SK-N-SH (cell line): ENCODE measurements at regions not wholly inside any gene's neighbourhood (a gene's known extent, or its start where the extent isn't known, plus 50 kb on each side); places are given as distances from the start of the nearest gene placed in this dataset.
"Not testable (repeated sequence)": the region's sequence is repeated elsewhere in the genome, so short reads cannot be mapped to it uniquely, and the experiment has no call there.

Experiments
- CTCF ChIA-PET: fragments of 300-600, 350-600 bp; formaldehyde crosslinking; extraction: SDS; loops from one replicate; lab custom pipeline; 2021; lab: Yijun Ruan, JAX
- POLR2A ChIA-PET: fragments of 350-600 bp; sonication (Branson Sonifier 250); formaldehyde crosslinking; extraction: SDS; loops from one replicate; lab custom pipeline; 2020; ENCODE audit warnings: antibody characterized with exemption, inconsistent platforms; lab: Yijun Ruan, JAX
- DNase-seq: peaks from one replicate; pipeline ENCODE4 v3.0.0; 2012
- H2AFZ ChIP-seq: fragments of 200-600 bp; sonication (generic); 2 replicates; pipeline ENCODE4 v1.8.1; 2016; ENCODE audit warnings: antibody characterized with exemption, mild to moderate bottlenecking, low read depth
- H3F3A ChIP-seq: fragments of 200-600 bp; sonication (generic); replicated peaks from 2 replicates; pipeline ENCODE3; 2016; ENCODE audit warnings: antibody characterized with exemption, mild to moderate bottlenecking; ENCODE audit not compliant: insufficient read depth
- H3K27ac ChIP-seq, 2 experiments: fragments of 200-500 bp in 1 of 2; fragments of 200-600 bp in 1 of 2; sonication (Bioruptor generic) in 1 of 2; sonication (generic), shearing (Covaris generic) in 1 of 2; 2 replicates each; pipeline versions ENCODE4 v1.5.1 to v1.6.1; 2014 to 2016; ENCODE audit warnings: low read depth in 2 of 2, inconsistent platforms in 1 of 2, low read length in 1 of 2, mild to moderate bottlenecking in 1 of 2, mixed read lengths in 1 of 2
- H3K27me3 ChIP-seq: fragments of 200-600 bp; sonication (generic), shearing (Covaris generic); 2 replicates; pipeline ENCODE4 v1.6.1; 2016; ENCODE audit warnings: mixed run types; ENCODE audit not compliant: insufficient read depth
- H3K36me3 ChIP-seq, 2 experiments: fragments of 200-500 bp in 1 of 2; fragments of 200-600 bp in 1 of 2; sonication (Bioruptor generic) in 1 of 2; sonication (generic) in 1 of 2; replicated peaks in 1 of 2; 2 replicates each; pipeline versions ENCODE3 to v1.5.1; 2014 to 2016; ENCODE audit warnings: low read length in 1 of 2, mild to moderate bottlenecking in 1 of 2; ENCODE audit not compliant: insufficient read depth in 2 of 2, control insufficient read depth in 1 of 2
- H3K4me1 ChIP-seq, 2 experiments: fragments of 200-500 bp in 1 of 2; fragments of 200-600 bp in 1 of 2; sonication (Bioruptor generic) in 1 of 2; sonication (generic), shearing (Covaris generic) in 1 of 2; 2 replicates each; pipeline versions ENCODE4 v1.5.1 to v1.6.1; 2014 to 2016; ENCODE audit warnings: low read depth in 1 of 2, low read length in 1 of 2, mixed run types in 1 of 2; ENCODE audit not compliant: insufficient read depth in 2 of 2, control insufficient read depth in 1 of 2
- H3K4me2 ChIP-seq: fragments of 200-600 bp; sonication (generic), shearing (Covaris generic); 2 replicates; pipeline ENCODE4 v1.6.1; 2017; ENCODE audit warnings: mixed run types
- H3K4me3 ChIP-seq, 2 experiments: fragments of 200-500 bp in 1 of 2; fragments of 200-600 bp in 1 of 2; sonication (Bioruptor generic) in 1 of 2; sonication (generic), shearing (Covaris generic) in 1 of 2; 2 replicates each; pipeline versions ENCODE4 v1.5.1 to v1.8.1; 2014 to 2016; ENCODE audit warnings: low read depth in 2 of 2, inconsistent platforms in 1 of 2, low read length in 1 of 2, mild to moderate bottlenecking in 1 of 2, mixed read lengths in 1 of 2, moderate library complexity in 1 of 2
- H3K79me2 ChIP-seq: fragments of 200-600 bp; sonication (generic); 2 replicates; pipeline ENCODE4 v1.8.1; 2017; ENCODE audit warnings: mild to moderate bottlenecking; ENCODE audit not compliant: insufficient read depth
- H3K9ac ChIP-seq: fragments of 200-600 bp; sonication (generic); 2 replicates; pipeline ENCODE4 v1.6.1; 2017; ENCODE audit warnings: mixed run types
- H3K9me2 ChIP-seq: fragments of 200-600 bp; sonication (generic); 2 replicates; pipeline ENCODE4 v1.6.1; 2017; ENCODE audit warnings: mixed run types
- H3K9me3 ChIP-seq: fragments of 200-600 bp; sonication (generic); 2 replicates; pipeline ENCODE4 v1.6.1; 2017; ENCODE audit warnings: mixed run types, mild to moderate bottlenecking, moderate library complexity
- H4K20me1 ChIP-seq: fragments of 200-600 bp; sonication (generic); 2 replicates; pipeline ENCODE4 v1.6.1; 2017; ENCODE audit warnings: mild to moderate bottlenecking, mixed run types; ENCODE audit not compliant: insufficient read depth
- ELF1 ChIP-seq: IDR thresholded peaks from 2 replicates; pipeline ENCODE4 v1.4.0; 2012
- EP300 ChIP-seq, 2 experiments: IDR thresholded peaks; 2 replicates each; pipeline versions ENCODE4 v1.4.0 to v1.6.1; 2012; ENCODE audit warnings: borderline replicate concordance in 1 of 2, low read depth in 1 of 2, low read length in 1 of 2
- EZH2phosphoT487 ChIP-seq: fragments of 200-600 bp; sonication (generic); IDR thresholded peaks from 2 replicates; pipeline ENCODE4 v1.6.1; 2017; ENCODE audit warnings: low read depth, mixed run types, mild to moderate bottlenecking, antibody characterized with exemption, moderate library complexity, borderline replicate concordance
- FOSL2 ChIP-seq: IDR thresholded peaks from 2 replicates; pipeline ENCODE4 v1.4.0; 2012; ENCODE audit warnings: low read depth, mild to moderate bottlenecking, moderate library complexity, borderline replicate concordance
- FOXM1 ChIP-seq: IDR thresholded peaks from 2 replicates; pipeline ENCODE4 v1.4.0; 2012; ENCODE audit warnings: low read depth, mild to moderate bottlenecking
- IRF3 ChIP-seq: fragments of 150-350 bp; IDR thresholded peaks from 2 replicates; pipeline ENCODE4 v1.6.1; 2016; ENCODE audit warnings: mild to moderate bottlenecking, low read depth, low read length
- JUND ChIP-seq: IDR thresholded peaks from 2 replicates; pipeline ENCODE4 v1.4.0; 2012
- MXI1 ChIP-seq: IDR thresholded peaks from 2 replicates; pipeline ENCODE4 v1.6.1; 2012; ENCODE audit warnings: mild to moderate bottlenecking, low read depth, low read length, improper control_type of control experiment
- NFIC ChIP-seq: IDR thresholded peaks from 2 replicates; pipeline ENCODE4 v1.4.0; 2012; ENCODE audit warnings: borderline replicate concordance
- POLR2AphosphoS5 ChIP-seq: IDR thresholded peaks from 2 replicates; pipeline ENCODE4 v1.6.1; 2012; ENCODE audit warnings: low read depth, low read length
- RAD21 ChIP-seq: IDR thresholded peaks from 2 replicates; pipeline ENCODE4 v1.6.1; 2012; ENCODE audit warnings: mild to moderate bottlenecking, low read length
- RCOR1 ChIP-seq: fragments of 150-350 bp; IDR thresholded peaks from 2 replicates; pipeline ENCODE4 v1.6.1; 2017; ENCODE audit warnings: antibody characterized with exemption, low read length
- RFX5 ChIP-seq: IDR thresholded peaks from 2 replicates; pipeline ENCODE4 v1.6.1; 2012; ENCODE audit warnings: mild to moderate bottlenecking, improper control_type of control experiment, low read length
- SMC3 ChIP-seq: IDR thresholded peaks from 2 replicates; pipeline ENCODE4 v1.6.1; 2012; ENCODE audit warnings: low read depth, low read length, improper control_type of control experiment
- TAF1 ChIP-seq: IDR thresholded peaks from 2 replicates; pipeline ENCODE4 v1.6.1; 2012; ENCODE audit warnings: low read depth, mild to moderate bottlenecking, low read length, moderate library complexity, borderline replicate concordance
- USF2 ChIP-seq: fragments of 150-350 bp; IDR thresholded peaks from 2 replicates; pipeline ENCODE4 v1.6.1; 2017; ENCODE audit warnings: antibody characterized with exemption, low read length, low read depth, borderline replicate concordance
- WGBS: methylation state at CpG from one replicate; pipeline ENCODE4 v1.1.6; 2017; ENCODE audit warnings: low lambda C conversion rate; 5-methylcytosine and 5-hydroxymethylcytosine counted together
- TF ChIP-seq, protein P1 (sequence below): IDR thresholded peaks from 2 replicates; pipeline ENCODE4 v1.4.0; 2012; ENCODE audit warnings: low read depth, borderline replicate concordance
- TF ChIP-seq, protein P2 (sequence below): fragments of 200-600 bp; sonication (generic); IDR thresholded peaks from 2 replicates; pipeline ENCODE4 v1.6.1; 2017; ENCODE audit warnings: antibody characterized with exemption, mild to moderate bottlenecking, moderate library complexity

GRCh38 chr11:106531648-106532047 is 454.2 kb downstream of the AASDHPPT start:
- CTCF ChIA-PET, result interaction anchor here (0.9 to 1.2 kb wide), 2 partner anchors 11 to 12 kb away, joined by 3 to 4 read pairs; no protein-coding TSS in a partner anchor
- H3K9ac ChIP-seq, H3K9me2 ChIP-seq, H3K4me3 ChIP-seq, H3K4me2 ChIP-seq, H3K27ac ChIP-seq, H4K20me1 ChIP-seq, H3K36me3 ChIP-seq, POLR2A ChIA-PET, H3K27me3 ChIP-seq, H2AFZ ChIP-seq, H3F3A ChIP-seq, H3K79me2 ChIP-seq, H3K9me3 ChIP-seq, DNase-seq, H3K4me1 ChIP-seq: not testable (repeated sequence)
- 79% methylated on average over 18 of the region's 18 CpGs for WGBS

DNA sequence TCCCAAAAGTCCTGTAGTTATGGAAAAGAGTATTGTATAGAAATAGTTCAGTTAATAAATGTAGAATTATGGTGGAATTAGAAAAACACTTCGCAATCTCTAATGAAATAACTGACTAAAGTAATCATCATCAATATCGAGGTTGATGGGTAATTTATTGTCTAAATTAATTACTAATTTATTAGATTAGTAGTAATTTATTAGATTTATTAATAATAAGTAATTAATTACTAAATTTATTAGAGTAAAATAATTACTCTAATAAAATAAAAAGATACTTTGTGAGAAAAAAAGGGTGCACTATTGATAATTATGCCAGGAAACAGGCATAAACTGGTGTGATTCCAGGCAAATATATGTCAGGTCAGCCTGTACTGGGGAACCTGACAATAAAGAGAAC is 455.6 kb downstream of the AASDHPPT start:
- H3K4me3 ChIP-seq, result no peak overlapping the region
- no peaks in the 10 kb centered on the region for H4K20me1 ChIP-seq
- ChIA-PET CTCF (no interaction called here), POLR2A (no interaction called here)
- TF ChIP-seq EZH2phosphoT487, result no peak
- no peak for TF ChIP-seq NFIC
- no peak for TF ChIP-seq MXI1
- no peak for TF ChIP-seq TAF1
- TF ChIP-seq RAD21, result no peak
- TF ChIP-seq SMC3, result no peak
- TF ChIP-seq, protein P1, sequence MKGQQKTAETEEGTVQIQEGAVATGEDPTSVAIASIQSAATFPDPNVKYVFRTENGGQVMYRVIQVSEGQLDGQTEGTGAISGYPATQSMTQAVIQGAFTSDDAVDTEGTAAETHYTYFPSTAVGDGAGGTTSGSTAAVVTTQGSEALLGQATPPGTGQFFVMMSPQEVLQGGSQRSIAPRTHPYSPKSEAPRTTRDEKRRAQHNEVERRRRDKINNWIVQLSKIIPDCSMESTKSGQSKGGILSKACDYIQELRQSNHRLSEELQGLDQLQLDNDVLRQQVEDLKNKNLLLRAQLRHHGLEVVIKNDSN, result no peak
- TF ChIP-seq FOSL2, result no peak
- no peak for TF ChIP-seq IRF3
- TF ChIP-seq JUND, result no peak
- no peak for TF ChIP-seq POLR2AphosphoS5
- TF ChIP-seq EP300 (IDR thresholded peaks at IDR 0.05; ENCODE audit: borderline replicate concordance in 1 of 2, low read depth in 1 of 2, low read length in 1 of 2), result no peak
- no peak for TF ChIP-seq FOXM1
- TF ChIP-seq USF2, result no peak
- TF ChIP-seq ELF1, result no peak
- TF ChIP-seq, protein P2, sequence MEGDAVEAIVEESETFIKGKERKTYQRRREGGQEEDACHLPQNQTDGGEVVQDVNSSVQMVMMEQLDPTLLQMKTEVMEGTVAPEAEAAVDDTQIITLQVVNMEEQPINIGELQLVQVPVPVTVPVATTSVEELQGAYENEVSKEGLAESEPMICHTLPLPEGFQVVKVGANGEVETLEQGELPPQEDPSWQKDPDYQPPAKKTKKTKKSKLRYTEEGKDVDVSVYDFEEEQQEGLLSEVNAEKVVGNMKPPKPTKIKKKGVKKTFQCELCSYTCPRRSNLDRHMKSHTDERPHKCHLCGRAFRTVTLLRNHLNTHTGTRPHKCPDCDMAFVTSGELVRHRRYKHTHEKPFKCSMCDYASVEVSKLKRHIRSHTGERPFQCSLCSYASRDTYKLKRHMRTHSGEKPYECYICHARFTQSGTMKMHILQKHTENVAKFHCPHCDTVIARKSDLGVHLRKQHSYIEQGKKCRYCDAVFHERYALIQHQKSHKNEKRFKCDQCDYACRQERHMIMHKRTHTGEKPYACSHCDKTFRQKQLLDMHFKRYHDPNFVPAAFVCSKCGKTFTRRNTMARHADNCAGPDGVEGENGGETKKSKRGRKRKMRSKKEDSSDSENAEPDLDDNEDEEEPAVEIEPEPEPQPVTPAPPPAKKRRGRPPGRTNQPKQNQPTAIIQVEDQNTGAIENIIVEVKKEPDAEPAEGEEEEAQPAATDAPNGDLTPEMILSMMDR, result no peak
- no peak for TF ChIP-seq RCOR1
- TF ChIP-seq RFX5, result no peak
- WGBS, result 55% methylated on average over 2 of the region's 2 CpGs
- no peak overlapping the region for H3K4me2 ChIP-seq
- DNase-seq, result no peak
- H3K27me3 ChIP-seq, result no peaks in the 10 kb centered on the region
- H3K36me3 ChIP-seq, result no peaks in the 10 kb centered on the region
- H3K9me2 ChIP-seq, result no peaks in the 10 kb centered on the region
- no peaks in the 10 kb centered on the region for H3K79me2 ChIP-seq
- no peaks in the 10 kb centered on the region; a peak in 1 of 4 replicates for H3K4me1 ChIP-seq
- H2AFZ ChIP-seq, result no peak overlapping the region
- no peaks in the 10 kb centered on the region for H3F3A ChIP-seq
- no peak overlapping the region for H3K27ac ChIP-seq
- no peak overlapping the region for H3K9ac ChIP-seq
- no peaks in the 10 kb centered on the region for H3K9me3 ChIP-seq
